Activated CD8-positive, alpha-beta memory T cell treated with anti-CD3 and anti-CD28 coated beads for 36 hours (primary cell): ENCODE measurements at regions not wholly inside any gene's neighbourhood (a gene's known extent, or its start where the extent isn't known, plus 50 kb on each side); places are given as distances from the start of the nearest gene placed in this dataset.

Source experiments
- CTCF ChIA-PET: fragments of 350-600 bp; sonication (Branson Sonifier 250); formaldehyde crosslinking; loops from one replicate; lab custom pipeline; 2021; ENCODE audit warnings: antibody characterized with exemption; lab: Charles Lee
- POLR2A ChIA-PET: fragments of 350-600 bp; sonication (Branson Sonifier 250); formaldehyde crosslinking; loops from one replicate; lab custom pipeline; 2021; ENCODE audit warnings: antibody characterized with exemption; lab: Charles Lee

GRCh38 chr1:232529747-232530146 is 100.2 kb downstream of the SIPA1L2 start:
- POLR2A ChIA-PET, result no interaction called here
- CTCF ChIA-PET, result no interaction called here

- ChIA-PET CTCF (no interaction called here), POLR2A (interaction anchor here (0.7 kb wide), 1 partner anchor 59 kb away, joined by 3 read pairs; no protein-coding TSS in a partner anchor)
Observed at GRCh38 chr1:232528472-232529089, 101.4 kb downstream of the SIPA1L2 start.

DNA sequence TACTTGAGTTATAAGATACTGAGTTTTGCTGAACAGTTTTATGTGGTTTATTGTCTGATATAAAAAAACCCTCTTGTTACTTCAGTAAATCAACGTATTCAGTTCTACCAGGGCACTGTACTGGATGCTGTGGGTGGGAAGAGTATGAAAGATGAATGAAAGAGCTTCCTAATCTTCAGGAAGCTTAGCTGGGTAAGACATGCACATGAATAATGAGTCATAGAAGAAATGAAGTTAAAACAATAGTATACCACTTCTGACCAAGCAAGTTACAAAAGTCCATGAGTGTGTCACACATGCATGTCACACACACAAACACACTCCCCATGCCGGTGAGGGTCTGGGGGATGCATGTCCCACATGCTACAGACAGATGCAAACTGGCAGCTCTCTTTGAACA is 105.9 kb downstream of the SIPA1L2 start:
- POLR2A ChIA-PET, result interaction anchor here (0.6 kb wide), 1 partner anchor 74 kb away, joined by 6 read pairs; no protein-coding TSS in a partner anchor

GRCh38 chr1:232522189-232522588 is 107.7 kb downstream of the SIPA1L2 start:
- ChIA-PET CTCF (no interaction called here), POLR2A (no interaction called here)

More for the DNA sequence above, 105.9 kb downstream of the SIPA1L2 start:
- CTCF ChIA-PET, result no interaction called here

GRCh38 chr1:232521660-232522059 is 108.3 kb downstream of the SIPA1L2 start:
- POLR2A ChIA-PET, result no interaction called here
- CTCF ChIA-PET, result no interaction called here

DNA sequence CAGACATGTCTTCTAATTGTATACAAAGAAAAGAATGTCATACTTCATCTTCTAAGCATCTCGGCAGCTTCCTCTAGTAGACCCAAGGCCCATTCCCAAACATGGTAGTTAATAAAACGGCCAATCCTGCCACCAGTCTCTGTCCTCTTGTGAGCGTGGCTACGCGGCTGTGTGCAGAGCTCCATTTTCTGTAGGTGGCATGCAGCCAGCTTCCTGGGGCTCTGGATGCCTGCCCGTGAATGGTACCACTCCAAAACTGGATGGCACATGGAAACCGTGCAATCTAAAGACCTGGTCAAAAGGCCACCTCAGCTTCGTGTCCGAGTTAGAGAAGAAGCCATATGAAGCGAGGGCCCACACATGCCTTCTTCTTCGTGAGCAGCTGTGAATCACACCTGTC is 110.7 kb downstream of the SIPA1L2 start:
- CTCF ChIA-PET, result no interaction called here
- POLR2A ChIA-PET, result no interaction called here

- CTCF ChIA-PET, result interaction anchor here (0.6 kb wide), 1 partner anchor 338 kb away, joined by 3 read pairs; no protein-coding TSS in a partner anchor
- POLR2A ChIA-PET, result no interaction called here
Observed at GRCh38 chr1:232518349-232518748, 111.6 kb downstream of the SIPA1L2 start.

DNA sequence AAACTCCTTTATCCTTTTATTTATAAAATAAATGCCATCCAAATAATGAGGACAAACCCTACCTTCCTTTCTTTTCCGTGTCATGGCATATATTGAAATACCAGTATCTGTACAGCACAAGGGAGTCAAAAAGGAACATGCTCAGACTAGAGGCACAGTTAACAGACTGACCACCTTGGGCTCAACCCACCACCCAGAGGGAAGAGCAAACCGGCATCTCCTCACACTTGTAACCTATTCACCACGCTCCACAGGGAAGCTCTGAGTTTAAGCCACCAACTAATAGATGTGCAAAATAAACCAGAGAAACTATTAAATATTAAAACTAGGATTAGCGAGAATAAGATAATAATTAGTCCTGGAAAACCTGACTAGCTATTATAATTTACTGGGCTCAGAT is 112.7 kb downstream of the SIPA1L2 start:
- CTCF ChIA-PET, result no interaction called here

GRCh38 chr1:232515706-232516105 is 114.2 kb downstream of the SIPA1L2 start:
- POLR2A ChIA-PET, result no interaction called here
- CTCF ChIA-PET, result no interaction called here

More for the DNA sequence above, 112.7 kb downstream of the SIPA1L2 start:
- POLR2A ChIA-PET, result no interaction called here

DNA sequence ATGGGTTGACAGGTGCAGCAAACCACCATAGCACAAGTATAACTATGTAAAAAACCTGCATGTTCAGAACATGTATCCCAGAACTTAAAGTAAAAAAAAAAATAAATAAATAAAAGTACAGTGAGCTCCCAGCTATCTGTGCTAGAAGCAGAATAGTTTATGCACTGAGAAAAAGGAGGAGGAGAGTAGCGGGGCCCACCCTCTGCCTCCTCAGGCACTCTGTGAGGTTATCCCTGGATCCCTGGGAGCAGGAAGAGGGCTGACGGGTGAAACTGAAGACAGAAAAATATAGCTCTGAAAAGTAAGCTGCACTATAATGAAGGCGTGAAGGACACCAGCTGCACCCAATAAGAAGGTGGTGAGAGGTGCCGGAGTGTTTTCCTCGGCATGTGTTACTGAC is 117.2 kb downstream of the SIPA1L2 start:
- CTCF ChIA-PET, result no interaction called here
- POLR2A ChIA-PET, result no interaction called here

DNA sequence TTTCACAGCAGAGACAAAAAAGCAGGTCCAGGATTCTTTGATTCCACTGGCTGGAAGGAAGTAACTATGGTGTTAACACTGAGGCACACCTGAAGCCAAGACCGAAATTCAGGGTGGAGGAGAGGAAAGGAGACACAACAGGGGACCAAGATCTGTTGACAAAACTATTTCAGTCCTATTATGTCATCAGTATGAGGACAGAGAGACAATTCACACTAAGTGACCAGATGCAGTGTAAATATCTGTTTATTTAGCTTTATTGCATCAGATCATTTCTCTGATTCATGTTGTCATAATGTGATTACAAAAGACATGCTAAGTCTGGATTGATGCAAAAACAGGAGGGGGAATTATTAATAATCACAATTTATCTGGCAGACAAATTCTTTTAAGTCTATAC is 118.8 kb downstream of the SIPA1L2 start:
- POLR2A ChIA-PET, result no interaction called here
- CTCF ChIA-PET, result no interaction called here

DNA sequence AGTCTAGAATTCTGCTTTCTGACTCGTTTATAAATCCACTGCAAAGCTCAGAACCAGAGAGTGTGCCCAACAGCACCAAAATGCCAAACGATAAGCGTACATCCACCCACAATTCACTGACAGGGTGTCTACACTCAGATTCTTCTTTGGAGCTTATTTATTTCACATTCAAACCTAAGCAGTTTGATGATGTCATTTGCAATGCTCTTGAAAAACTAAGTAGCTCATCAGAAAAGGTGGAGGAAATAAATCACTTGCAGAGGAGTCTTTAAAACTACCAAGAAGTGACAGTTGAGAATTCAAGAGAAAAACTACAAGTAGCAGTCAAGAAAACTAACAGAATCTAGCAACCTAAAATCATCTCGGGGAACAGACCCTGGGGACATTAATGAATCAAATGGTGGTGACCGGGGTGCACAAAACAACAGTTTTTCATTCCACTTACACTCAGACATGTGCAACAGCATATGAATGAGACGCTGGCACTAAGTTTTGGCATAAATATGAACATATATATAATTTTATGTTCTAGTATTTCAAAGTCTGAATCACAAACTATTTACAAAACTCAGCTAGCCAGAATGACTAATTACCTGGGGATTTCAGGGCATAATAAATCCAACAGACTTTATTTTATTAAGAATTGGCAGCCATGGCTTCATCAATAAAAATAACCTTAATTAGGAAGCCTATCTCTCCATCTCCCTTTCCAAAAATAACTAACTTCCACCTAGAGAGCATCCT is 119.4 kb downstream of the SIPA1L2 start:
- POLR2A ChIA-PET, result no interaction called here

GRCh38 chr1:232509570-232509969 is 120.4 kb downstream of the SIPA1L2 start:
- POLR2A ChIA-PET, result no interaction called here
- CTCF ChIA-PET, result no interaction called here

More for the DNA sequence above, 119.4 kb downstream of the SIPA1L2 start:
- CTCF ChIA-PET, result no interaction called here

DNA sequence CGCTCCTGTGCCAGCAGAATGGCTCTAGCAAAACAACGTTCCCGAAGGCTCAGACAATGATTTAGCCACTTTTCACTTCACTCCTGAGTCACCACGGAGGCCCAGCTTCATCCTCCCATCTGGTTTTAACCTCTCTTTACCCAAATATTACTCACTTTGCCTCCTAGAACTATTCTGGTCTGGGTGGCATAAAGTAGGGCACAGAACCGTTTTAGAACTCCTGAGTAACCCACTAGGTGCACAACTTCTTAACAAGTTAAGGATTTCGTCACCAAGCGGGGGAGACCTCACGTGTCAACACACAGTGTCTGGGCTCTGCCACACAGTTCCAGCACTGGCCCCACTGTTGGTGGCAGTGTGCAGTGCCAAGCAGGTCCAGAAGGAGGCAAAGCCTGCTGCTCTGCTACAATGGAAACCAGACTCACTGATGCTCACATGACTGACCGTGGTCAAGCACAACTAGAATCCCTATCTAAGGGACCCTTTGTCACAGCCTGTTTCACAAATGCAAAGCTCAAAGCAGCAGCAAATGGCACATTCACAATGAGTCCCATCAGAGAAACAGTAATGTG is 121.7 kb downstream of the SIPA1L2 start:
- ChIA-PET CTCF (no interaction called here), POLR2A (no interaction called here)

- POLR2A ChIA-PET, result no interaction called here
- CTCF ChIA-PET, result no interaction called here
Observed at GRCh38 chr1:232507571-232507970, 122.4 kb downstream of the SIPA1L2 start.

DNA sequence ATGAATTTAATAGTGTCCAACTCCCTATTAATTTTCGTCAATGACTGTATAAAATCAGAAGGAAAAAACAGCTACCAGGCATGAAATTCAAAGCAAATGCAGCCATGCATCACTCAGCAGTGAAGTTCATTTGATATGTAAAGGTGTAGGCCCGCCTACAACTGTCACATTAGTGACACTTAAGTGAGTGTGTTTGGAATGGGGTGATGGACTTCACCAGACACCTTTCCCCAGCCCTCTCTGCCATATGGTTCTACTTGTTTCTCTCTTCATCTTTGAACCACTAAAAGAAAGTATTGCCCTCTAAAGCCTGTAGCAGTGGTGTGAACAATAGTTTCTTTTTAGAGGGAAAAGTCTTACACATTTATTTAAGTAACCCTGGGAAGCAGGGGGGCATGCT is 124.0 kb downstream of the SIPA1L2 start:
- ChIA-PET CTCF (no interaction called here), POLR2A (no interaction called here)

- POLR2A ChIA-PET, result no interaction called here
Observed at GRCh38 chr1:232504651-232505050, 125.3 kb downstream of the SIPA1L2 start.

DNA sequence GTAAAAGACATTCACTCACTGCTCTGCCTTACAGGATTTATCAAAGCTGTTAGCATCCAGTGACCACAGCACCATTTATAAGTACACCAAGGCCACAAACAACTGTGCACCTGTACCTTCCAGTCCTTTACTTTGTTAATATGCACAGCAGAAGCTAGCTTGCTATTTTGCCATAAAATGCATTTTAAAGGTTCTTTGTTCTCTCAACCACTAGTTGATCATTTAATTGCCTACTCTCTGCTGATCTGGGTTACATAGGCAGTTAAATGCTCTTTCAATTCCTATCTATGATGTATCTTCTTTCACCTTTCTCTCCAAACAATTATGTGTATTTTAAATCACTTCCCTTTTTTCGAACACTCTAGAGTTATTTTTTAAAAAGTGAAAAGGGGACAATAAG is 126.4 kb downstream of the SIPA1L2 start:
- CTCF ChIA-PET, result no interaction called here
- POLR2A ChIA-PET, result no interaction called here

More at GRCh38 chr1:232504651-232505050, 125.3 kb downstream of the SIPA1L2 start:
- CTCF ChIA-PET, result interaction anchor here (0.7 kb wide), 1 partner anchor 782 kb away, joined by 3 read pairs; no protein-coding TSS in a partner anchor

DNA sequence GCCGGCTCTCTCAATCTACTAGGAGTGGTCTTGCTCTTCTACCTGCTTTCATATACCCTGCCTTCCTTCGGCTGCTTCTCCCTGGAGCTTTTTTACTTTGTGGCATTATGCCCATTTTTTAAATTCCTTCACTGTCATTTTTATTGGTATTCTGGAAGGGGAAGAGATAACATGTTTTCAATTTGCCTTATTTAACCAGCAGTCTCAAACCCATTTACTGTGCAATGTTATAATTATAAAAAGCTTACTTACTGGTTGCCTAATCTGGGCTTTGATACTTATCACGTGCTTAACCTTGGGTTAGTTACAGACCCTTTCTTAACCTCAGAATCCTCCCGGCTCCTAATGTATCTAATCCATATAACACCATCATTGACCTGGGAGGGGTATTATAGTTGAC is 128.1 kb downstream of the SIPA1L2 start:
- CTCF ChIA-PET, result no interaction called here
- POLR2A ChIA-PET, result no interaction called here

DNA sequence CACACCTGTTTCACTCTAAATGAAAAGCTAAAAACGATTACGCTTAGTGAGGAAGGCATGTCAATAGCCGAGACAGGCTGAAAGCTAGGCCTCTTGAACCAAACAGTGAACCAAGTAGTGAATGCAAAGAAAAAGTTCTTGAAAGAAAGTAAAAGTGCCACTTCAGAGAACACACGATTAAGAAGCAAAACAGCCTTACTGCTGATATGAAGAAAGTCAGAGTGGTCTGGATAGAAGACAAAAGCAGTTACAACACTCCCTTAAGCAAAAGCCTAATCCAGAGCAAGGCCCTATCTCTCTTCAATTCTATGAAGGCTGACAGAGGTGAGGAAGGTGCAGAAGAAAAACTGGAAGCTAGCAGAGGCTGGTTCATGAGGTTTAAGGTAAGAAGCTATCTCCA is 130.7 kb downstream of the SIPA1L2 start:
- ChIA-PET POLR2A (no interaction called here), CTCF (no interaction called here)
